ENCODE measurements at regions not wholly inside any gene's neighbourhood (a gene's known extent, or its start where the extent isn't known, plus 50 kb on each side); places are given as distances from the start of the nearest gene placed in this dataset.

DNA sequence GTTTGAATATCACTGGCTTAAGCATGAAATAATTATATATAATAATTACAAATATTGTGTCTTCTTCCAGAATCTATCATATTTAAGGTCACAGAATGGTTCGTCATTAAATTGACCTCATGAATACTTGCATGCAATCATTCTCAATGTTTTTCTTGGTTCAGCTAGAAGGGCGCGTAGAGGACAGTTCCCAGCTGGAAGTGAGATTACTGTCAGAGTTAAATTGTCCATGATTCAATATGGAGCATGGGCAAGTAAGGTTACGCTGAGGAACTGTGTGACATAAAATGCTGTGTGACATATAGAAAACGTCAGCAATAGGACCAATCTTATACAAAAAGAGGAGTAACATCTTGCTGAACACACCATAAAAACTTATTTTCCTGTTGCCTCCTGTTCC is 2423.5 kb upstream of the RAG2 start:
- TF ChIP-seq, protein P1, sequence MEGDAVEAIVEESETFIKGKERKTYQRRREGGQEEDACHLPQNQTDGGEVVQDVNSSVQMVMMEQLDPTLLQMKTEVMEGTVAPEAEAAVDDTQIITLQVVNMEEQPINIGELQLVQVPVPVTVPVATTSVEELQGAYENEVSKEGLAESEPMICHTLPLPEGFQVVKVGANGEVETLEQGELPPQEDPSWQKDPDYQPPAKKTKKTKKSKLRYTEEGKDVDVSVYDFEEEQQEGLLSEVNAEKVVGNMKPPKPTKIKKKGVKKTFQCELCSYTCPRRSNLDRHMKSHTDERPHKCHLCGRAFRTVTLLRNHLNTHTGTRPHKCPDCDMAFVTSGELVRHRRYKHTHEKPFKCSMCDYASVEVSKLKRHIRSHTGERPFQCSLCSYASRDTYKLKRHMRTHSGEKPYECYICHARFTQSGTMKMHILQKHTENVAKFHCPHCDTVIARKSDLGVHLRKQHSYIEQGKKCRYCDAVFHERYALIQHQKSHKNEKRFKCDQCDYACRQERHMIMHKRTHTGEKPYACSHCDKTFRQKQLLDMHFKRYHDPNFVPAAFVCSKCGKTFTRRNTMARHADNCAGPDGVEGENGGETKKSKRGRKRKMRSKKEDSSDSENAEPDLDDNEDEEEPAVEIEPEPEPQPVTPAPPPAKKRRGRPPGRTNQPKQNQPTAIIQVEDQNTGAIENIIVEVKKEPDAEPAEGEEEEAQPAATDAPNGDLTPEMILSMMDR (IDR thresholded peaks at IDR 0.05; ENCODE audit: control extremely low read depth, extremely low read depth, low read depth, missing control alignments): no peak

DNA sequence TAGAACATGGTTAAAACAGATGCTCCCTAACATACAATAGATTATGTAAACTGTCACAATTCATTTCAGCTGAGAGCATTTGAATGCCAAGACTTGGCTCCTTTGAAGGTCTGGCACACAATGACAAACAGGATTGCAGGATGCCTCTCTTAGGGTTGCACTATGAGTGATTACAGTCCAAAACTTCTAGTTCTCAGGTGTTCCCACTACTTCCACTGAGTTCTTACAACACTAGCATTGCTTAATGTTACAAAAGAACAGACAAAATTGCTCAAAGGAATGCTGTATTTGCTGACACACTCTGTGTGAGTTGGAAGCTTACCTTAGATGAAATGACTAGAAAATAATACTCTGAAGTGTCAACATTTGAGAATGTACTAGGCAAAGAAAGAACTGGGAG is 2413.8 kb upstream of the RAG2 start:
- ChIA-PET POLR2A (no interaction called here), CTCF (interaction anchor here (1.3 kb wide), 1 partner anchor 10 kb away, joined by 4 read pairs; no protein-coding TSS in a partner anchor)
- TF ChIP-seq, protein P1 (IDR thresholded peaks at IDR 0.05; ENCODE audit: control extremely low read depth, extremely low read depth, low read depth, missing control alignments): no peak
- DNase-seq (ENCODE audit: extremely low spot score): no peak

More for the DNA sequence above, 2423.5 kb upstream of the RAG2 start:
- ChIA-PET POLR2A (no interaction called here), CTCF (interaction anchor here (1.3 to 2.8 kb wide), 2 partner anchors 9 kb away, joined by 4 to 7 read pairs; no protein-coding TSS in a partner anchor)
- DNase-seq (ENCODE audit: extremely low spot score): no peak

DNA sequence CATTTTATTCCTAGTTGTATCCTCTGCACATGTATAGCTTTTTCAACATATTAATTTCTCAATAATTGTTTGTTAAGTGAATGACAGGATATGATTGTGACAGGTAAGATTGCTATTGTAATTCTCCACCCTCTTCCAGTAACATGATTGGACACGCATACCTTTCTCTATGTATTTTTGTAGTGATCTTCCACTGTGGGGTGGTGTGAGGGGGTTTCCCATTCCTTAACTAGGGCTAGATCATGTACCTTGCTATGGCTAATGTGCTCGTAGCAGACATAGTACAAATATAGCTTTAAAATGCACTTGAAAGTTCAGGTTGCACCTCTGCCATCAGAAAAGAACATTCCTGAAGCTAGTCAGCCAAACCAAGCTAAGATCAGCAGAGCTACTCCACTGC is 2392.8 kb upstream of the RAG2 start:
- ChIA-PET POLR2A (no interaction called here), CTCF (no interaction called here)
- no peak for DNase-seq (ENCODE audit: extremely low spot score)
- TF ChIP-seq, protein P1 (IDR thresholded peaks at IDR 0.05; ENCODE audit: control extremely low read depth, extremely low read depth, low read depth, missing control alignments): no peak

DNA sequence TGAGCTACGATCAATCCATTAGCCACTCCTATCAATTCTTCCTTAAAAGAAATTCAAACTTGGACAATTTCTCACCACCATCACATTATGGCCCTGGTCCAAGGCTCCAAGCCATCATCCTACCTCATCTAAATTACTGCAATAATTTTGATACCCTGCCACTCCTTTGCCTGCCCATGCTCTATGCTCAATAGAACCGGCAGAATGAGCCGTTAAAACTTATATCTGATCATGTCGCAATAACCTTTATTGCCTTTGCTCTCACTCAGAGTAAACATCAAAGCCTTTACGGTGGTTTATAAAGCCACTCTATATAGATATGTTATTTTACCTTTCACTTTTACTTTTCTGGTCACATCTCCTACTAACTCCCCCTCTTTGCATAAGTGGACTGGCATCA is 2392.1 kb upstream of the RAG2 start:
- TF ChIP-seq, protein P1 (IDR thresholded peaks at IDR 0.05; ENCODE audit: control extremely low read depth, extremely low read depth, low read depth, missing control alignments): no peak
- POLR2A ChIA-PET: no interaction called here
- CTCF ChIA-PET: no interaction called here
- no peak for DNase-seq (ENCODE audit: extremely low spot score)

DNA sequence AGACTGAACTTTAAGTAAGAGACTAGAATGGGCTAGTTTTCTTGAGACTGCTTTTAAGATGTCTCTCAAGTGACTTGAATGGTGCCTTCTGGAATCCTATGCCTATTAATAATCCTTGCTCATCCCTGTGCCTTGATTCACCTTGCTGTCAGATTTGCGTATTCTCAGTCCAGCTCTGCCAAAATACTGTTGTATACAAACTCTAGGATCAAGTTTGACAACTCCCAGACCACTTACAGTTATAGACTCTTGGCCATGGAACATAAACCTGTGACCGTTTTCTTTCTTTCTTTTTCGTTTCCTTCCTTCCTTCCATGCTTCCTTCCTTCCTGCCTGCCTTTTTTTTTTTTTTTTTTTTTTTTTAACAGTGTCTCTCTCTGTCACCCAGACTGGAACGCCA is 2390.9 kb upstream of the RAG2 start:
- CTCF ChIA-PET: no interaction called here
- TF ChIP-seq, protein P1 (IDR thresholded peaks at IDR 0.05; ENCODE audit: control extremely low read depth, extremely low read depth, low read depth, missing control alignments): no peak
- POLR2A ChIA-PET: no interaction called here
- DNase-seq (ENCODE audit: extremely low spot score): no peak

DNA sequence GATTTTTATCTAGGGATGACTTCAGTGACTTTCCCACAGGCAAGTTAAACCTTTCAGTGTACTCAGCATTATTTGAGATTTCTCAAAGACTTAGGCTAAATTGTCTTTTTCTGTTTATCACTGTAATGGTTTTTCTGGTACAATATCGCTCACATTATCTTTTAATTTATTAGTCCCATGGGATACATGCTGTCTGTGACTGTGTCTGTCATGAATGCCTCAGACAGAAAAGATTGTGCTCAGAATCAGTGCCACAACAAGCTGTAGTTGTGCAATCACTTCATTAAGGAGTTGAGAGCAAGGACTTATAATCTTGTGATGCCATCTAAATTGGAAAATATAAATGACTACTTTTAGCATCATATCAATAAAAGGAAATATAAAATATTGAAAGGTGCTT is 2374.2 kb upstream of the RAG2 start:
- no peak for DNase-seq (ENCODE audit: extremely low spot score)
- POLR2A ChIA-PET: no interaction called here
- TF ChIP-seq, protein P1 (IDR thresholded peaks at IDR 0.05; ENCODE audit: control extremely low read depth, extremely low read depth, low read depth, missing control alignments): no peak
- CTCF ChIA-PET: no interaction called here

DNA sequence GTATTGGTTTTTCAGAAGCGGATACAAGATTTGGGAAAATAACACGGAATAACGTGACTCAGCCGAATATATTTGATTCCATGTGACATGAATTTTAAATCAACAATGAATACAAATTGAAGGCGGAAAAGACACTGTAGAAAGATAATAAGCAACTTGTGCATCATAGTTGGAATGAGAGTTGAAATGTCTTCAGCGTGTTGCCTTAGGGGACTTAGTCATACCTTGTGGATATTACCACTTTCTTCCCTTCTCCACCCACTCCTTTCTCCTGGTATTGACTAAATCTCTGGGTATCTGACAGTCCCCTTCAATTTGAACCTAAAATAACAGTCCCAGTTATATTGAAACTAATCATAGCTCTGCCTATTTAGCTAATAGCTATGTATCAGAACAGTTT is 2373.1 kb upstream of the RAG2 start:
- POLR2A ChIA-PET: no interaction called here
- CTCF ChIA-PET: no interaction called here
- no peak for DNase-seq (ENCODE audit: extremely low spot score)

More for the DNA sequence above, 2373.1 kb upstream of the RAG2 start:
- TF ChIP-seq, protein P1 (IDR thresholded peaks at IDR 0.05; ENCODE audit: control extremely low read depth, extremely low read depth, low read depth, missing control alignments): no peak

Data from GM10248 (cell line).